Frontal cortex (tissue), 3 donors: ENCODE measurements at regions not wholly inside any gene's neighbourhood (a gene's known extent, or its start where the extent isn't known, plus 50 kb on each side); places are given as distances from the start of the nearest gene placed in this dataset.
"Not testable (repeated sequence)": the region's sequence is repeated elsewhere in the genome, so short reads cannot be mapped to it uniquely, and the experiment has no call there.

Experiments used
- DNase-seq, 2 donors: peaks; one replicate each; pipeline ENCODE4 v3.0.0; 2012; ENCODE audit warnings: low spot score in 2 of 2
- FAIRE-seq: peaks from 2 replicates; lab custom pipeline; 2012; peaks lifted over from hg19 to GRCh38; lab: Jason Lieb, UNC
- donor health status: control.
- donor health status: control.
- donor health status: control.

DNA sequence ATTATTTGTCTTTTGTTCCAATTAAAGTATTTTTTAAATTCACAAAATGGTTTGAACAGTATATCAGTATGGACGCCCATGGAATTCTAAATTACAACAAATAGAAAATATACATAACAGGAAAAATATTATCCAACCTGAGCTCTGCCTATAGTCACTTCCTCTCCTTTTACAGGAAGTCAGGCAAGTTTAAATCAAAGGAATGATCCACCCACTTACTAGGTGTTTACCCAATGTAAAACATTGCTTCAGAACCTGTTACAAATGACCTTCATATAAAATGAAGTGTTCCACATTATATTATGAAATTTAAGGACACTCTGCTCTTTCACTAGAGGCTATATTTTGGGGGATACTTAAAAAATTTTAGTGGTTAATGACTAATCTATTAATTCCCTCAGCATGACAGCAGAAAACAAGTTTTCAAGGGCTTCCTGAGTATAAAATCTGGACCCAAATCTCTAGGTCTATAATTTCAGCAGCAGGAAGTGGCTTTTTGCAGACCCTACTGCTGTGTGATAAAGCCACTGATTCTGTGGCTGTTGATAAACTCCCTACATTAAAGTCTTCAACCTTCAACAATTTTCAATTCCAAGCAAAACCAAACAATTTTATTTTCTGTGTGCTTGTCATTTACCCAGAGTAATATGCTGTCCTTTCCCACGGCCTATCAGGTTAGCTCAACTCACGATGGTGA lies 722.6 kb downstream of the GATA3 start:
- DNase-seq (no peak), FAIRE-seq (no peak)

DNA sequence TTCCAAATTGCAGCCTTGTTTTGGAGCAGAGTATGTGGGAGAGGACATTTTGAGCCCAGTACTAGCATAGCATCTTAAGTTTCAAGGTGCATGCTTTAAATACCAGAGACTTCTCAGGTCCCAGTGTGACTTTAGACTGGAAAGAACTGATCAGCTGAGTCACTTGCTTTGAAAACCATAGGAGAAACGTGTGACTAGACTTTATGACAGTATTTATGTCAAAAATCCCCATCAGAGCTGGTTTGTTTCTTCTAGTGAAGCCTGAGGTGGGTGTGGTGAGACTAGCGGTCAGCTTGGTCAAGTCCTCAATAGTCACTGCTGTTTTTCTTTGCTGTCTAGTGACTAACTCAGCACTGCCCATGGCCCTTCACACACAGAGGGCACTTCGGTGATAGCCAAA lies 724.2 kb downstream of the GATA3 start:
- DNase-seq (no peak), FAIRE-seq (no peak)

DNA sequence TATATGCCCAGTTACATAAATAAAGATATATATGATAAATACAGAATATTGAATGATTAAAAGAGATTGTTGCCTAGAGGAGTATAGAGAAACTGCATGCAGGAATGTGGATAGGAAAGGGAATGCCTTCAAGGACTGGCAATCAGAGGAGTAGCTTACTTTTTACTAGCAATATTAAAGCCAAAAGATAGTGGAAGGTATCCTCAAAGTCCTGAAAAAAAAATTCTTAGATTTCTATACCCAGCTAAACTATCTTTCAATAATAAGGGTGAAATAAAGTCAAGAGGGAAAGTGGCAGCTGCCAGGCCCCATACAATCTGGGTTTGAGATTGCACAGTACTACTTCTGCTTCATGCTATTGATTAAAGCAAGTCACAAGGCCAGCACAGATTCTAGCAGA lies 733.2 kb downstream of the GATA3 start:
- no peak for FAIRE-seq
- no peak for DNase-seq

DNA sequence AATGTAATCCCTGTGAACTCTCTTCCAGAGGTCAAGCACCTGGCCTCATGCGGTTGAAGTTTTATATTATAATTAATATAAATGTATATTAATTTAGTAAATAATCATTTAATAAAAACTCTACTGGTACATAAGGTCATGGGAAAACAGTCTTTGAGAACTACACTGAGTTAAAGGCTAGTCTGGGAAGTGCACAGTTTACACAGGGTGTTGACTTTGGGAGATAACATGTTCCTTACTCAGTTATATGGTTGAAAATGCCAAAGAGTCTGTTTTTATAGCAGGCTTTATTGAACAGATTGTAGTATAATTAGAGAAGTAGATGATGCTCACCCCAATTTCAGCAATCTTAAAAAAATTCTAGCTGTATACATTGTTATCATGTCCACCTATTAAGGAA lies 735.9 kb downstream of the GATA3 start:
- FAIRE-seq: no peak

DNA sequence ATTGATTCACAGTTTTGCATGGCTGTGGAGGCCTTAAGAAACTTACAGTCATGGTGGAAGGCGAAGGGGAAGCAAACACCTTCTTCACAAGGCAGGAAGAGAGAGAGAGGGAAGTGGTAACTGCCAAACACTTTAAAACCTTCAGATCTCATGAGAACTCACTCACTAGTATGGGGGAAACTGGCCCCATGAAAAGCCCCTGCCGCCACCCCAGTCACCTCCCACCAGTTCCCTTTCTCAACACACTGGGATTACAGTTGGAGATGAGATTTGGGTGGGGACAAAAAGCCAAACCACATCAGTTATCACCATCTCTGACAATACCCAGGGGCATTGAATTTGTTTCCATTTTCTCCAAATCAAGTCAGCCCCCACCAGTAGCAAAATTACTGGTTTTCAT lies 740.4 kb downstream of the GATA3 start:
- no peak for DNase-seq
- no peak for FAIRE-seq

More for the DNA sequence above, 735.9 kb downstream of the GATA3 start:
- no peak for DNase-seq

DNA sequence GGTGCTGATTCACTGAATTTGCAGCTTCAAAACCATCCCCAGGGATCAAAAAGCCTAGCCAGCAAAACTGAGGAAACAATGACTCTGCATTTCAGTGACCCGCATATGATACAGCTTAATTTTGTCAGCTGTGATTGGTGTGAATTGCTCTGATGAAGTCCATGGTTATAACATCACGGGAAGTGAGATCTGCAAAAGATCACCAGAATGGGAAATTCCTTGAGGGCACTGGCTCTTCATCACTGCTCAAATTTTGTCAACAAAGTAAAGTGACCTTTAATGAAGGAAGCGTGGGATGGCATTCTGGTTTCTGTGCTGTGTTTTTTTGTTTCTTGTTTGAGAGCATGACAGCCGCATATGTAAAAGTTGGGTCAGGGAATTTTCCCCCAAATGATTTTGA lies 745.9 kb downstream of the GATA3 start:
- FAIRE-seq: no peak
- no peak for DNase-seq

DNA sequence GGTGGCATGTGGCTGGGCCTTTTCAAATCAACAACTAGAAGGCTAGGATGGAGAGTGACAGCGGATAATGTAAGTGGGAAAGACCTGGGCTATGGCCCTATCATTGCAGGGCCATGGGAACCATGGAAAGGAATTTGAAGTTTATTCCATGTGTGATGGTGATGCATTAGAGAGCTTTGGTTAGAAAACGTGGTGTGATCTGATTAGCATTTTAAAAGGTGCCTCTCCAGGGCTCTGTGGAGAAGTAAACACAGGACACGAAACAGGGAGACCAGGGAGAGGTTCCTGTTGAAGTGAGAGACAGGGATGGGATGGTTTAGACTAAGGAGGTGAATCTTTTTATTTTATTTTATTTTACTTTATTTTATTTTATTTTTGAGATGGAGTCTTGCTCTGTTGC lies 749.5 kb downstream of the GATA3 start:
- DNase-seq (no peak), FAIRE-seq (no peak)

DNA sequence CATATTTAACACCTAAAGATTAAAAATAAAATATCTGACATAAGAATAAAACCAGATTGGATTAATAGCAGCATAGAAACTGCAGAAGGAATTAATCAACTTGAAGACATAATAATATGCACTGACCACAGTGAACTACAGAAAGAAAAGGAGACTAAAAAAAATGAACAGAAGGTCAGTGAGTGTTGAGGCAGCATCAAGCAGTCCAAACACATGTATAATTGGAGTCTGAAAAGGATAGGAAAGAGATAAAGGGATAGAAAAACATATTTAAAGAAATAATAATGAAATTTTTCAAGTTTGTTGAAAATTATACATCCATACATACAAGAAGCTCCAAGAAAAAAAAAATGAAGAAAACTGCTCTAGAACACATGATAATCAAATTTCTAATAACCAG lies 756.2 kb downstream of the GATA3 start:
- FAIRE-seq (no peak), DNase-seq (no peak)

DNA sequence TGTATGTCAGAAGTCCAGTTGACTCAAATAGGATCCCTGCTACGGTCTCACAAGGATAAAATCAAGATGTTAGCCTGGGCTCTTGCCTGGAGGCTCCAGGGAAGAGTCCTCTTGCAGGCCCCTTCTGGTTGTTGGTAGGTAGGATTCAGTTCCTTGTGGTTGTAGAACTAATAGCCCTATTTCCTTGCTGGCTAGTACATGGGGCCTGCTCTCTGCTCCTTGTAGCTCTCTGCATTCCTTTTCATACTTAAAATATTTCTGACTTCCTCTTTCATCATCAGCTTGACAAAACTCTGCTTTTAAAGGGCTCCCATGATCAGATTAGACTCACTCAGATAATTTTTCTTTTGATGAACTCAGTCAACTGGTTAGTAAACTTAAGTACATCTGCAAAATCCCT lies 756.7 kb downstream of the GATA3 start:
- FAIRE-seq: no peak
- DNase-seq: no peak

DNA sequence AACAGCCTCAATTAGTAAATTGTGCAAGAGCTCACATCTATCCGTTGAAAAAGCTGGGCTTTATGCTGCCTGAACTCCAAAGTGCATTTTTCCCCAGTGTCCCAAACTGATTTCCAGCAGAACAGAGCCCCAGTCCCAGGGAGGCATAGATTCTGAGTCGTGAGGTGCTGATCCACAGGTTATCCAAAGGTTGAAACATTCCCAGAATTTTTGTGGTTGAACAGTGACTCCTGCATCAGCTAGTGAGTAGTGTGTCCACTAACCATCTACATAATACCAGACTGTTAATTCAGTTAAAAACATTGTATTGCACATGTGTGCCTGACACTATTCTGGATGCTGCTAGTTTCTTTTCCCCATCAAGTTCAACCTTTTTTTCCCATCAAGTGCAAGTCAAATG lies 761.5 kb downstream of the GATA3 start:
- FAIRE-seq (no peak), DNase-seq (no peak)

DNA sequence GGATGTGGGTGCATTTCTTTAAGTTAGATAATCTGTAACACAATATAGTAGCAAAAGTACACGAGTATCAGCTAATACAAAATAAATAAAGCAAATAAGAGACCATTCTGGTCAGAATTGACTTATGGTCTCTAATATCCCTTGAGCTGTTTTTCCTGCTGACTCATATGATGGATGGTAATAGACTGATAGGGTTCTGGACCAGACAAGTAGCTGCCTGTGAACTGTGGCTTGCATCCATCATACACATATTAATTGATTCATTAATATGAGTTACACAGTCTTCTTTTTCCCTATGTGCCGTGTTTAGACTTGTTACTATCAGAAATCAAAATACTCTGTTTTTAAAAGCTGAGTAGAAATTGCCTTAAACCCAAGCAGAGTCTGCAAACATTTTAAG lies 762.8 kb downstream of the GATA3 start:
- FAIRE-seq: no peak

DNA sequence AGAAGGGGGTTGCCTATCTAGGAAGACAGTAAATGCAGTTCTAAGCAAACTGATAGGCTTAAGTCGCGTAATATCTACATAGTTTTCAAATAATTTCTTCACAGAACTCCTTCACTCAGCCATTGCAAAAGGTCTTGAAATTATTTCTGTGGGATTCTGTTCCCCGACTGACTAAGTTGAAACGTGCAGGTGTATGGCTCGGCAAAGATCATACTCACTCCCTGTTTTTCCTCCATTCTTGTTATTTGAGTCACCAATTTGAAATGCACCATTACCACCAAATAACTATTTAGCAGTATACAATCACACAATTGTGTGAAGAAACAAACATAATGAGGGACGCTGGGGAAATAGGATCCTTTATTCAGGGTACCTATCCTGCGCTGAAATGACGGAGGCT lies 771.1 kb downstream of the GATA3 start:
- FAIRE-seq (no peak), DNase-seq (no peak)

More for the DNA sequence above, 762.8 kb downstream of the GATA3 start:
- DNase-seq: no peak

DNA sequence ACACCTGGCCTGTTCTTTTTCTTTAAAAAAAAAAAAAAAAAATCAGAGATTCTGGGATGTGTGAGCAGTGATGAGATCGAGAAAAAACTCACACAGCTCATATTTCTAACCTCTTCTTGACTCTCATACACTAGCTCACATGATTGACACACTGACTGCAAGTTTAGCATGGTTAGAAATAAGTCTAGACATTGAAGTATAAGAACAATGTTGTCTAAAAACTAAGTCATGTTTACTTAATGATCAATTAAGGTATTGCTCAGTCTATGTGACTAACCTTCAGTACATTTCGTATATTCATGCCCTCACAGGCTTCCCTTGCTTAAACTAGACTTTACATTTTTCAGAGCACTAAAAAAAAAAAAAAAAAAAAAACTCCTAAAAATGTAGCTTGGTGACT lies 775.1 kb downstream of the GATA3 start:
- DNase-seq (no peak), FAIRE-seq (no peak)

DNA sequence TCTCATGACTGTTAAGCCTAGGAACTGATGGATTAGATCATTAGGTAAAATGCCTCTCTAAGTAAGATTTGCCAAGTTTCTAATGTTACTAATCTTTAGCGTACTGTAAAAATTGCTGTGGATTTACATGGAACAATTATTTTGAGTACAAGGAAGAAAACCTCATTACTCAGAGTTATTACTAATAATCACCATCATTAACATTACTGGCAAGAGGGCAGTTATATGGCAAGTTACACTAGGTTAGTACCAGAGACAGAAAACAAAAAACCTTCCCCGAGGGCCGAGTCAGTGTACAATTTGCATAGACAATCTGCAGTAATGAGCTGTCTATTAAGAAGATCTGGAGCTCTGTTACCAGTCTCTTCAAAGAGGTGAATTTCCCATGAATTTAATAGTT lies 775.6 kb downstream of the GATA3 start:
- DNase-seq: no peak
- FAIRE-seq: no peak

DNA sequence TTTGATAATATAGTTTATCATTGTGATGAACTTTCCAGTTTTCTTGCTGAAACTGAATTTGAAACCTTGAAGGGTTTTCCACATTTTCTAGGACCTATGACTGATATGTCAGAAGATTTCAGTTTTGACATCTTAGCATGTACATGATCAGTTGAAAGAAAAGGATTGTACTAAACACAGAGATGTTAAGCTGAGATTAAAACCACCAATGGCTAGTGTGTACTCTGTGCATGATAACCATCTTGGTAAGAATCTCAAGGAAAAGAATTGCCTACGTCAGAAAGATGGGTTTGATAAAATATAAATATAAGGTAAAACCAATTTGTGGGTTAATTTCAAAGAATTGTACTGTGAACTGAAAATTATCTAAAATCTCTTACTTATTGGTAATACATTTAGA lies 776.4 kb downstream of the GATA3 start:
- no peak for FAIRE-seq
- no peak for DNase-seq

DNA sequence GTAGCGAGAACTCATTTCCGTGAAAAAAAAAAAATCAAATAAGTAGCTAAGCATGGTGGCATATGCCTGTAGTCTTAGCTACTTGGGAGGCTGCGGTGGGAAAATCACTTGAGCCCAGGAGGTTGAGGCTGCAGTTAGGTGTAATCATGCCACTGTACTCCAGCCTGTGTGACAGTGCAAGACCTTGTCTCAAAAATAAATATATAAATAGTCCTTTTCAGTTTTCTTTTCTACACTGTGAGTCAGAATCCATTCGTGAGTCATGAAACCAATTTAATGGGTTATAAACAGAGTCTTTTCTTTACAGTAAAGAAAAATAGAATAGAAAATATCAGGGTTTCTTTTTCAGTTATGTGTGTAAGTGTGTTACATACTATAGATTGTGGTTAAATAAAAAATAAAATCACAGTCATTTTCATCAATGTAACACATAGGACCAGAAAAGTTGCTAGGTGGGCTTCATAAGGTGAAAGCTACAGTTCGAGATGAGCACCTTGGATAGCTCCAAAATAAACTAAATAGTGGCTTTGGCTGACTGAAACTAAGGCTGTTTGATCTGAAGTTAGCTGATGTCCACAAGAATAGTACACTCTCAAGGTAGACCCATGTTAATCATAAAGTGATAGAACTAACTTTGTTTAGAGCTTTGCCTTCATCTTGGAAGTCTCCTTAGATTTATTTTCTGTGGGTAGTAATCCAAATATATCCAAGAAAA lies 781.1 kb downstream of the GATA3 start:
- DNase-seq (no peak), FAIRE-seq (no peak)

DNA sequence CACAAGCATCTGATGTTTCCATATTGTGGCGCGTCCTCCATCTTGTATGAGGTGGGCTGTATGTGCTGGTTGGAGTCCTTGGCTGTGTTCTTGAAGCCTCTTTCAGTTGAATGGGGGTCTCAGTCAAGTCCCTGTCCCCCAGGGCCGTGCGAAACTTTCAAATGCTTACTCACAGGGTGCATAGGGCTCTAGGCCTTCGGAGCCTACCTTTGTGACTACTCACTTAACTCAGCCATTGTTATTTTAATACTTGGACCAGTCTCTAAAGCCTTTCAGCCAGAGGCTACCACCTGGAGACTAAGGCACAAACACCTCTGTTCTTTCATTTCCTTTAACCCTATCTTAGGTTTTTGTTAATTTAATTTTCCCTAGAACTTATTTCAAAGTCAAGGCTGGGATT lies 785.9 kb downstream of the GATA3 start:
- DNase-seq (no peak), FAIRE-seq (no peak)

DNA sequence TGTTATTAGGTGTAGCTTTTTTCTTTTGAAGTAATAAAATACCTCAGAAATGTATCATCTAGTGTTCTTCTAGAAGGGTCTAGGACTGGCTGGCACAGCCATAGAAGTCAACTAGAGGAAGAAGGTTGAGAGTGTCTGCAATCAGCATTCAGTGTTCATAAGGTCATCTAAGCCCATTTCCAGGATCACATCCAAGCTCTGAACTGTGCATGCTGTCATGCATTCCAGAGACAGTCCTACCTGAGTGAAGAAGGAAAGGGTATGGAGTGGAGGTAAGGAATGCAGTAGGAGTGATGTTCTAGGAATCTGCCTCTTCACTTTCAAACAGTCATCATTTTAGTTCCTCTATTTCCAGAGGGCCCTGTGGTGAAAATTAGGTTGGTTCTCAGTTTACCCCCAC lies 789.7 kb downstream of the GATA3 start:
- DNase-seq: no peak
- FAIRE-seq: no peak

DNA sequence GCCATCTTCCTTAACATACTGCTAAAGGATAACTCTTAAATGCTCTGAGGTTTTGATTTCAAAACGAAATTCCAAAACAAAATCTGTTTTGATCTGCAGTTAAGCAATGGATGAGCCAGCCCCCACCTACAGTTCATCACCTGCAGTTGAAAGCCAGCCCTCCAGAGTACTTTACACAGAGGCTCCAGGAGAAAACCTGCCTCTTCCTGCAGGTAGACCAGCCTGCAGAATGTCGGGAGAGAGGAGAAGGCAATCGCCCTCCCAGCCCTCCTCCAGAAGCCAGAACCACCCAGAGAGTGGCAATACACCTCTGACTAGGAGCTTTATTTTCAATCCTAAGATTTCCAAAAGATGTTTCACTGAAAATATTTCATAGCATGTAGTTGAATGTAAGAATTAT lies 798.1 kb downstream of the GATA3 start:
- DNase-seq (no peak), FAIRE-seq (no peak)

DNA sequence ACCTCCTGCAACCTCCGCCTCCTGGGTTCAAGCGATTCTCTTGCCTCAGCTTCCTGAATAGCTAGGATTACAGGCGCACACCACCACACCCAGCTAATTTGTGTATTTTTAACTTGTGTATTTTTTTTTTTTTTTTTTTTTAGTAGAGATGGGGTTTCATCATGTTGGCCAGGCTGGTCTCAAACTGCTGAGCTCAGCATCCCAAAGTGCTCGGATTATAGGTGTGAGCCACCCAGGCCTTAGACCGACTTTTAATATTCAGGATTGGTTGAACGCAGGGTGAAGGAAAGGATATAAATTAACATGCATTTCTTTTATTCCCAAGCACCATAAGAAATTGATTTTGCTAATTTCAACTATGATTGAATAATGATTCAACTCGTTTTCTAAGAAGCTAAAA lies 798.6 kb downstream of the GATA3 start:
- FAIRE-seq (no peak), DNase-seq (no peak)

DNA sequence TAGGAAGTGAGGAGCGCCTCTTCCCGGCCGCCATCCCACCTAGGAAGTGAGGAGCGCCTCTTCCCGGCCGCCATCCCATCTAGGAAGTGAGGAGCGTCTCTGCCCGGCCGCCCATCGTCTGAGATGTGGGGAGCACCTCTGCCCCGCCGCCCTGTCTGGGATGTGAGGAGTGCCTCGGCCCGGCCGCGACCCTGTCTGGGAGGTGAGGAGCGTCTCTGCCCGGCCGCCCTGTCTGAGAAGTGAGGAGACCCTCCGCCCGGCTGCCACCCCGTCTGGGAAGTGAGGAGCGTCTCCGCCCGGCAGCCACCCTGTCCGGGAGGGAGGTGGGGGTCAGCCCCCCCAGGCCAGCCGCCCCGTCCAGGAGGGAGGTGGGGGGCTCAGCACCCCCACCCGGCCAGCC lies 814.4 kb downstream of the GATA3 start:
- not testable (repeated sequence) for FAIRE-seq, DNase-seq

DNA sequence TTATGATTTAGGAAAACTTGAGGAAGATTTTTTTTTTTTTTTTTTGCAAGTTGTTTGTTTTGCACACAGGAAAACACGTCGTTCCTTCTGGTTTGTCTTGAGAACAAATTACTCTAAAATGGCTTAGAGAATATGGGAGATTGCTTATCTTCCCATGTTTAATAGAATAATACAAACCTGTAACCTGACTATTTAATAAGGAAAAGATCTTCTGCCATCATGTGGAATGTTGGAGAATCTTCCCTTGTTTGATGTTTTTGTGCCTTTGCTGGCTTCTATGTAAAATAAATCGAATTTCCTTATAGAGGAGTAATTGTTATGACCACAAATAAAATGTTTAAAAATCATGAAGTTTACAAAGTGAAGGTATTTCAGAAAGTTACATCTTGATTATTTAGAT lies 818.8 kb downstream of the GATA3 start:
- FAIRE-seq (no peak), DNase-seq (no peak)
